Retinal pigment epithelial cell (primary cell): ENCODE measurements at regions not wholly inside any gene's neighbourhood (a gene's known extent, or its start where the extent isn't known, plus 50 kb on each side); places are given as distances from the start of the nearest gene placed in this dataset.
A peak's percentile ranks its signal among the peaks of the same experiment; 100 is the strongest.

Source experiments
- DNase-seq: peaks from one replicate; pipeline ENCODE4 v3.0.0-alpha.2; 2010; ENCODE audit warnings: low read depth
- H3K4me3 ChIP-seq: 2 replicates; pipeline ENCODE4 v1.5.1; 2011; ENCODE audit warnings: mild to moderate bottlenecking, low read length, control low read depth, moderate library complexity
- TF ChIP-seq, protein P1 (sequence below): conservative IDR thresholded peaks from 2 replicates; pipeline ENCODE4 v1.5.1; 2011; ENCODE audit warnings: low read depth, low read length, control low read depth, inconsistent platforms

DNA sequence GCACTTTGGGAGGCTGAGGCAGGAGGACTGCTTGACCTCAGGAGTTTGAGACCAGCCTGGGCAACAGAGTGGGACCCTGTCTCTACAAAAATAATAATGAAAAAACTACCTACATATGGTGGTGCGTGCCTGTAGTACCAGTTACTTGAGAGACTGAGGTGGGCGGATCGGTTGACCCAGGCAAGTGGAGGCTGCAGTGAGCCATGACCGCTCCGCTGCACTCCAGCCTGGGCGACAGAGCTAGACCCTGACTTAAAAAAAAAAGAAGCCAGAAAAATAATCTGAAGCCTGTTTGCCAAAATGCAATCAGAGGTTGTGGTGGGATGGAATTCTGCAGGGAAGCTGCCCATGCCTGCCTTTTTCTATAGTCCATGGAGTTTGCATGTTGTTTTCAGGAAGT lies 50.4 kb upstream of the GGTA1 start:
- H3K4me3 ChIP-seq, result no peak overlapping the region
- TF ChIP-seq, protein P1, sequence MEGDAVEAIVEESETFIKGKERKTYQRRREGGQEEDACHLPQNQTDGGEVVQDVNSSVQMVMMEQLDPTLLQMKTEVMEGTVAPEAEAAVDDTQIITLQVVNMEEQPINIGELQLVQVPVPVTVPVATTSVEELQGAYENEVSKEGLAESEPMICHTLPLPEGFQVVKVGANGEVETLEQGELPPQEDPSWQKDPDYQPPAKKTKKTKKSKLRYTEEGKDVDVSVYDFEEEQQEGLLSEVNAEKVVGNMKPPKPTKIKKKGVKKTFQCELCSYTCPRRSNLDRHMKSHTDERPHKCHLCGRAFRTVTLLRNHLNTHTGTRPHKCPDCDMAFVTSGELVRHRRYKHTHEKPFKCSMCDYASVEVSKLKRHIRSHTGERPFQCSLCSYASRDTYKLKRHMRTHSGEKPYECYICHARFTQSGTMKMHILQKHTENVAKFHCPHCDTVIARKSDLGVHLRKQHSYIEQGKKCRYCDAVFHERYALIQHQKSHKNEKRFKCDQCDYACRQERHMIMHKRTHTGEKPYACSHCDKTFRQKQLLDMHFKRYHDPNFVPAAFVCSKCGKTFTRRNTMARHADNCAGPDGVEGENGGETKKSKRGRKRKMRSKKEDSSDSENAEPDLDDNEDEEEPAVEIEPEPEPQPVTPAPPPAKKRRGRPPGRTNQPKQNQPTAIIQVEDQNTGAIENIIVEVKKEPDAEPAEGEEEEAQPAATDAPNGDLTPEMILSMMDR, result no peak
- no peak for DNase-seq

DNA sequence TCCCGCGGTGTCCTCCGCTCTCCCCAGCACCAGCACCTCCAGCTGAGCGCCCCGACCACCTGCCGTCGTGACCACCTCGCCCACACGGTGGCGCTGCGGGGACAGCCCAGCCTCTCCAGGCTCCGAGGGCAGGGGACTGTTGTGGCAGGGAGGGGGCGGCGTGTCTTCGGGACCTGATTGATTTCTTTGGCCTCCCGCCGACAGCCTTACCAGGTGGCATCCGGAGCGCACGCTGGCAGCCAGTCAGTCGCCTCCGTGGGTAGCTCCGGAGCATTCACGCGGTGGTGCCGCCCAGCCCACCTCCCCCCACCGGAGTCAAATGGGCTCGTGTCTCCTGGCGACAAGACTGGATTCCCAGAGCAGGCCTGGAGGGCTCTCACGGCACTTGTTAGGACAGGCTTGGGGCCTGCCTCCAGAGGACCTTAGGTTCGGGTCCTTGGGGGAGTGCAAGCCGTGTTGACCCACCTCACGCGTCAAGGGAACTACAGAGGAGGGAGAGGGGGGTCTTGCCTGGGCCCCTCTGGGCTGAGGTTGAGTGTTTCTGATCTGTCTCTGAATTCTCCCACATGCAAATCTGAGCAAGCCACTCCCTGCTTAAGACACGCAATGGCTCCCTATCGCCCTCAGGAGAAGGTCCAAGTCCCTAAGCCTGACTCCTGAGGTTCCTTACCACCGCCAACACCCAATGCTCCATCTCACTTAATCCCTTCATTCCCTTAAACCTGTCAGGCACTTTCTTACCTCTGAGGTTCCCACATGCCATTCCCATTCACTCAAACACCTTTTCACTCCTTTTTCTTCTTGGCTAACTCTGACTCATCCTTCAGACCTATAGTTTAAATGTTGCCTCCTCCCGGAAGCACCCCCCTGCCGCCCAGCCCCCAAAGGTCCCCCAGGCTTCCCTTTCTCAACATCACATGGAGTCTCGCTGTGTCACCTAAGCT lies 51.2 kb upstream of the GGTA1 start:
- H3K4me3 ChIP-seq, result peak overlapping the region; percentile 41
- TF ChIP-seq, protein P1, result peak; percentile 85

DNA sequence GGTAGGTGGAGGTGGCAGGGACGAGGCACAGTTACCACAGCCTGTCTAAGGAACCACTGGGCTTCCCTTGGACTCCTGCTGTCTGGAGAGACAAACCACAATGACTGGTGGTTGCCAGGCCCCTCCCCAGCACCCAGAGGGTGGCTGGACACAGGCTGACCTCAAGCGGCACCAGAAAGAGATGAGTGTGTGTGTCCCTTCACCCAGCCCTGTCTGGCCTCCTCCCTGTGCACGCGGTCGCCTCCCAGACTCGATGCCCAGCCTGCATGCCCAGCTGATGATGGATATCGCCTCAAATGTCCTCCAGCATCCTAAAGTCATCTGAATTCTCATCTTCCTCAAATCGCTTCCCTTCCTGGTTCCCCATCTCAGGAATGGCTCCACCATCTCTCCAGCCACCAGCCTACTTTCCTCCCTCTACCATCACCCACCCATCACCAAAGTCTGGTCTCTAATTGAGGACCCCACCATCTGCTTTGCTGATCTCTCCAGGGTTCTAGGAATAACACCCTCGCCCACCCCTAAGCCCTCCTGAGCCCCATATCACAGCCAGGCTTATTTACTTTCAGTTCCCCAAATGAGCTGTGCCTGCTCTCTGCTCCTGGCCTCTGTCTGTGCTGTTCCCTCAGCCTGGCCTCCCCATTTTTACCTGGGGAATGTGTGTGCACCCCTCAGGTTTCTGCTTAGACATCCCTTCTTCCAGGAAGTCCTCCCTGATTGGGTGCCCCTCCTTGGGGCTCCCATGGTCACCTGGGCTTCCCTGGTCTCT lies 52.5 kb upstream of the GGTA1 start:
- no peak overlapping the region for H3K4me3 ChIP-seq
- DNase-seq, result no peak
- TF ChIP-seq, protein P1, result no peak

More for the DNA sequence above, 51.2 kb upstream of the GGTA1 start:
- DNase-seq, result peak; percentile 21

DNA sequence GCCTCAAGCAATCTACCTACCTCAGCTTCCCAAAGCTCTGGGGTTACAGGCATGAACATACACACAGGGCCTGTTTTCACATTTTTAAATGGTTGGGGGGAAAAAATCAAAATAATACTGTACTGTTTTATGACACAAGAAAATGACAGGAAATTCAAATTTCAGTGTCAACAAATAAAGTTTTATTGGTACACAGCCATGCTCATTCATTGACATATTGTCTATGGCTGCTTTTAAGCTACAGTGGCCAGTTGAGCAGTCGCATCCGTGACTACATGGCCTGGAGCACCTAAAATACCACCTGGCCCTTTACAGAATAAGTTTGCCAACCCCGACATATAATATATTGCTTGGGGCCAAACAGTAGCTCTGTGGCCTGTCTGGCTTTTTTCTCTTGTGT lies 56.4 kb upstream of the GGTA1 start:
- TF ChIP-seq, protein P1, result no peak
- no peak for DNase-seq
- no peak overlapping the region for H3K4me3 ChIP-seq

DNA sequence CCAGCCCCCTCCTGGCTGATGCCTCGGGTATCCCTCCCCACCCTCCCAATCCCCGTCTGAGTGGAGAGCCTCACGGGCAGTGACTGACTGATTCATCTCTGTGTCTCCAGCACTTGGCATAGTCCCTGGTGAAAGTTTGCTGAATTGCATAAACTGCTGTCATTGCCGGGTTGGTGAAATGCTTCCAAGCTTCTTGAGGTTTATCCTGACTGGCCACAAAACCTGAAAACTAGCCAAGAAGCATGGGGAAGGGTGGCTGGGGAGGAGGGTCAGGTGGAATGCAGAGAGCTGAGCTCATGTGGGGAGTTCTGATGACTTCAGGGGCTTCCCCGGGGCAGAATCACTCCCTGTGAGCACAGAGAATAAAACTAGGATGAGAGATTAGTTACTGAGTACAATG lies 56.9 kb upstream of the GGTA1 start:
- peak; percentile 97 for DNase-seq
- no peak overlapping the region for H3K4me3 ChIP-seq
- TF ChIP-seq, protein P1, result no peak

DNA sequence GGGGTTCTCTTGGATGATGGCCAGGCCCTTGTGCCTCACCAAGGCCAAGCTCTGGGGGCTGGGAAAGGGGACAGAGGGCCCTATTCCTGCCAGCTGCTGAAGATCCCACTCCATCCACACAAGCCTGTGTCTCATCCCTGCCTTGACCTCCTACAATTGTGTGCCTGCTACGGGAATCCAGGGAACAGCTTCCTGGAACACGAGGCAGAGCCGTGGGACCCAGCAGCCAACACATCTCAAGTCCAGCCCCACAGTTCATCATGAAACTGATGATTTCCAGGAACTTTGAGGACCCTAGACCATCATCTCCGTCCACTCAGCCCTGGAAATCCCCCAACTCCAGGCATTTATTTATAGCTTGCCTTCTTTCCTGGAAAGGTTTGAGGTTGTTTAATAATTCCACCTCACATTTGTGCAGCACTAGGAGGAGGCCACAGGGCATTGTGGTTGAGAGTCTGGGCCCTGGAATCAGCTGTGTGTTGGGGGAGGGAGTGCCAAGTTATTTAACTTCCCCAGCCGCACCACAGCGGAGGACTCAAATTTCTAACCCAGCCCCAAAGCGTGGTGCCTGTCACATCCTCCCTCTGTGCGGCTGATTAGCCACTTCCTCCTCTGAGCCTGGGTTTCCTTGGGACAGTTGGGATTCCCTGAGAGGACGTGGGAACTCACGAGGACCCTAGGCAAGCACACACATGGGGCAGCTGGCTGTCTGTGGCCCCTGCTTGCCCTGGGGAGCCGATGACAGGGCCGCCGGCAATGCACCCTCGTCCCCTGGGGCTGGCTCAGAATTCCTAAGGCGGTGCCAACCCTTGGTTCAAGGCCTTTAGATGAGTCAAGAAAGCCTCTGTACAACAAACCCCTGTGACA lies 58.2 kb upstream of the GGTA1 start:
- TF ChIP-seq, protein P1, result no peak
- peak; percentile 96 for DNase-seq
- no peak overlapping the region for H3K4me3 ChIP-seq
